ENCODE measurements at regions not wholly inside any gene's neighbourhood (a gene's known extent, or its start where the extent isn't known, plus 50 kb on each side); places are given as distances from the start of the nearest gene placed in this dataset.
"Not testable (repeated sequence)": the region's sequence is repeated elsewhere in the genome, so short reads cannot be mapped to it uniquely, and the experiment has no call there.

DNA sequence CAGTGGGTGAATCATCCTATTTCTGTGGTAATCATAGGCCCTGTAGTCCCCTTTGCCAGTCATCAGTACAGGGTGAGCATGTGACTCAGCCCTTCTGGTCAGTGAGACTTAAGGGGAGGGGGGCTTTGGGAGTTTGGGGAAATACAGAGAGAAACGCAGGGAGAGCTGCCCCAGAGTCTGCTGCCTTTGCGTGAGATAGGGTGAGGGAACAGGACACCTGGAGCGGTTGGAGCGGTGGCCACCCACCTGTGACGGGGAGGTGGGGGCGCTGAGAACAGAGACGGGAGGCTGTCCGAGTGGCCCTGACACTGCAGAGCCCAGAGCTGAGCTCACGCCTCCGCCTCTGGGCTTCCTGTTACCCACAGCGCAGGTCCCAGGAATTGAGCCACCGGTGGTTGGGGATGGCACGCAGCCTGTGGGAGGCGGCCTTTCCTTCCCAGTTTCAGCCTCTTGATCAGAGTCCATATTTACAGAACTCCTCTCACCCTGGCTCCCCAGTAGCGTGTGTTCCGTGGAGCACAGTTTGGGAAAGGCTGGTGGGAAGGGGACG, 92.0 kb upstream of the ERCC6L2 start:
- no peak for DNase-seq

DNA sequence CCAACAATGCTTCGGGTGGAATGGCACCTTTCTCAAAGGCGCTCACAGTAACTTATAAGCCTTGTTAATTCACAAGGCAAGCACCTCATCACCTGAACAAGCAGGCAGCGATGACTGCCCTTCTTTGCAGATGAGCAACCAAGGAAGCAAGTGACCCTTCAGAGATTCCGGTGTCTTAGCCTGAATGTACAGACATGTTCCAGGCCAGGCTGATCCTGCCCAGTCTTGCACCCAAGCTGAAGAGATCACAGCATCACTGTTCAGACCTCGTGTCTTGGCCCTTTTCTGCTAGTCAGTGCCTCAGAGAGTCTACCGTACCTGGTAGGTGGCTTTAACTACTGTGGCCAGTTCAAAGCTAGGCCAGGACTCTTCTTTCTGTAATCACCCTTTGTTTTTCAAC, 94.7 kb upstream of the ERCC6L2 start:
- no peak for DNase-seq

DNA sequence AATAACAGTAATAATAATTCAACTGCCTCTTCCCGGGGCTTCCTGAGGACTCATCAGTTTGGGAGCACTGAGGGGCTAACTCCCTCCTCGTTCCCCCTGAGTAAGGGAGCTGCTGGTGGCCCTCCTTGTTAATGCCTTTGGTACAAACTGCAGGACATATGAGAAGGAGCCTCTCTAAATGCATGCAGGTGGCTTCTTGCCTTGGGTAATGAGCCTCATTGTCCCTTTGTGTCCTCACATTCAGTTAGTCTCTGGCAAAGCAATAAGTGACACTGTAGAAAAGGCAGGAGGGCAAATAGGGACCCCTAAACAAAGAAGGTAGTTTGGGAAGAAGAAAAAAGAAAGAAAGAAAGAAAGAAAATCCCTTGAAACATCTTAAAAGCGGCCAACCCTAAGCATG, 95.4 kb upstream of the ERCC6L2 start:
- DNase-seq: no peak

DNA sequence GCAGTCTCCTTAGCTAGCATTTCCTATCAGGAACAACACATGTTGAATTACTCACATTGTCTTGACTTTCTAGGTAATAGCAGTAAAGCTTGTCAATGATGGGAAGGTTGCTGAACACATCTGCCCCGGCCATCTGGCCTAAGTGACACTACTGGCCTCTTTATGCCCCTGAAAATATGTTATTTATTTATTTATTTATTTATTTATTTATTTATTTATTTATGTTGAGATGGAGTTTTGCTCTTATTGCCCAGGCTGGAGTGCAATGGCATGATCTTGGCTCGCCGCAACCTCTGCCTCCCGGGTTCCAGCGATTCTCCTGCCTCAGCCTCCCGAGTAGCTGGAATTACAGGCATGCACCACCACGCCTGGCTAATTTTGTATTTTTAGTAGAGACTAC, 95.9 kb upstream of the ERCC6L2 start:
- not testable (repeated sequence) for DNase-seq

DNA sequence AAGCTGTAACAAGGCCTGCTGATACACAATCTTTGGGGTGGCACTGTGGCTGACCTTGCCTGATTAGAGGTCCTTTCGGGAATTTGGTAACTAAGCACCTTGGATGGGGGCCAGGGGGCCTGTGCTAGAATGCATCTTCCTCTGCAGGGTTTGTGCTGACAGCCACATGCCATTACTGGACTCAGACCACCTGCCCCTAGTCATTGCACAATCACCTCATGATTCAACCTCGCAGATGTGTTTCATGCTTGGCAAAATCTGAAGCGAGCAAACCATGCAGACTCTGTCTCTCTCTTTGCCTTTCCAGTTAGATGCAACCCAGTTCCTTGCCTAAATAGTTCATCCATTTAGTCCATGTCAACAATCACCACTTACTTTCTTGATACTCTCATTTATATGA, 96.5 kb upstream of the ERCC6L2 start:
- no peak for DNase-seq

DNA sequence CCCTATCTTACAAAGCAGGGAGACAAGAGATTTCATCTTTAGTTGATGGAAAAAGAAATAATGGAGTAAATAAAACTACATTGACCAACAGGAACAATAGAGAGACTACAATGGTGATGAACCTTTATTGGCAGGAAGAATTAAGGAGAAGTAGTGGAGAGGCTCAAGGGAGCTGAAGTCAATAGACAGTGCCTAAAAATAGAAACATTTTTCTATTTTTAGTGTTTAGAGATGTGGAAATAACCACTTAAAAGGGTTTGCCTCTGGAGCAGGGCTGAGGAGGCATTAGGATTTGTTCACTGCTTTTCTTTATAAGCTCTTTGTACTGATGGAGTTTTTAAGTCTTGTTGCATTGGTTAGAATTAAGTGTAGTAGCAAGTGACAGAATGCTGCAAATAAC, 98.4 kb upstream of the ERCC6L2 start:
- DNase-seq: no peak

DNA sequence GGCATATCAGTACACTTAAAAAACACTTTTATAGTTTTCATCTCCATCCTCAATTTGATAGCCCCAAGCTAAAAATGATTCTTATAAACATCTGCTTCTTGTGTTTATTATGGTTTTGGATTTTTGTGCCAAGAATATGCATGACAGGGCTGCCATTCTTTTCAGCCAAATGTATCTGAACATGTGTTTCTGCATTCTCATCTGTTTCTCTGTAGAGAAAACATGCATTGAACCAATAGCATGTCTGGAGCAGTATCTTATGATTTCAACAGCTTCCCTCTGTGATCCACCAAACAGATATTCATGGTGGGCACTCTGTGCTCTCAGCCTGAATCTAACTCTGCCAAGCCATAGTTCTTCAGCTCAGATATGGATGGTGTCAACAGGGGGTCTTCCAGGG, 99.3 kb upstream of the ERCC6L2 start:
- DNase-seq: no peak

DNA sequence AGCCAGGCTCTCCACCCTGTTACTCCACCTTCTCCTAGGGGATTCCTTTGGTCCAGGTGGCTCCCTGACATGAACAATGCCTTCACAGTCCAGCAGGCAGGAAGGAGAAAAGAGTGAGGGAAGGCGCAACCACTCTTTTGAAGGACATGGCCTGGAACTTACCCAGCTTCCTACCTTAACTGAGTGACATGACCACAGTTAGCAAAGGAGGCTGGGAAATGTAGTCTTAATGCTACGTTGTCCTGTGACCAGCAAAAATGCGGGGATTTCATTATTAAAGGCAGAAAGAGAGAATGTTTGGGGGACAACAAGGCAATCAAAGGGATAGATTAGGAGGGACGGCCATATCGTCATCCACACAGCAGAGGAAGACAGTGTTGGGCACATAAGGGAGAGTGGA, 100.3 kb upstream of the ERCC6L2 start:
- no peak for DNase-seq

DNA sequence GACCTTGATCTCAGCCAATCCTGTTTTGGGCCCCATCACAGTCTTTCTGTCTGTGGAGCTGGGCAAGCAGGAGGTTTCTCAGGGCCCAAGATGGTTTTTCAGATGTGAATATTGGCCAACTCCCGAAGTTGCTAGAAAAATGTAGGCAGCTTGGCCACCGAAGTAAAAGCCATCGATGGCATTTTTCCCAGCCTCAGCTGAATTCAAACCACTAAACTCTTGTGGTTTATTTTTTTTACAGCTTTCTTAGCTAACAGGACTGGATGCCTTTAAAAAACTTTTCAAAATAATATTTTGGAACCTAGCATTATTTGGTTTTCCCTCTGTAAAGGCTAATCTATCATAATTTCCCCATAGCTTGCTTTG, 102.5 kb upstream of the ERCC6L2 start:
- DNase-seq: no peak

DNA sequence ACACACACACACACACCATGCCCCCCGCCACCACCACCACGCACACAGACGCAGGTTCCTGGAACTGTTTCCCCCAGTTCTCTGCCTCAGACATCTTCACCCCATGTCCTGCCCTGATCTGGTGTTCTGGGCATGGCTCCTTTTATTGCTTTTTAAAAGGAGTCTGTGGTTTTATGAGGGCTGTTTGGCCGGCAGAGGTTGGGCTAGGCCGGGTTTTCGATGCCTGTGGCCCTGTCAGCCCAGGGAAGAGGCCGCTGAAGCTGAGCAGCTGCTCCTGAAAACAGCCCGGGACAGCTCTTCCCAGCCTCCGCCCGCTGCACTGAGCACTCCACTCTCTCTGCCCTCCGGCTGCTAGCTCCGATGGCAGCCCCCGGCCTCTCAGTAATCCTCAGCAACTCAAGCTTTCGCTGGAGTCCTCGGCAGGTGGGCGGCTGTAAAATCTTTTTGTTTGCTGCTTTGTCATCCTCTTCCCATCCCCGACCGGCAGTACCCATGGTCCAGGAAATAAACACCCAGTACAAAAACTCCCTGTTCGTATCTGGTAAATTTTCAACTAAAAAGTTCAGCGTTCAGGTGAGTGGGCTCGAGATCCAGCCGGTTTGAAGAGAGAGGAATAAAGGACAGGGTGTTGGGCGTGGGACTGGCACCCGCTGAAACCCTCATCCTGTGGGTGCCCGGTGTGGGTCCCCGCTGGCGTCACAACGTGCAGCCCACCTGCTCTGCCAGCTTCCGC, 103.0 kb upstream of the ERCC6L2 start:
- DNase-seq: no peak

DNA sequence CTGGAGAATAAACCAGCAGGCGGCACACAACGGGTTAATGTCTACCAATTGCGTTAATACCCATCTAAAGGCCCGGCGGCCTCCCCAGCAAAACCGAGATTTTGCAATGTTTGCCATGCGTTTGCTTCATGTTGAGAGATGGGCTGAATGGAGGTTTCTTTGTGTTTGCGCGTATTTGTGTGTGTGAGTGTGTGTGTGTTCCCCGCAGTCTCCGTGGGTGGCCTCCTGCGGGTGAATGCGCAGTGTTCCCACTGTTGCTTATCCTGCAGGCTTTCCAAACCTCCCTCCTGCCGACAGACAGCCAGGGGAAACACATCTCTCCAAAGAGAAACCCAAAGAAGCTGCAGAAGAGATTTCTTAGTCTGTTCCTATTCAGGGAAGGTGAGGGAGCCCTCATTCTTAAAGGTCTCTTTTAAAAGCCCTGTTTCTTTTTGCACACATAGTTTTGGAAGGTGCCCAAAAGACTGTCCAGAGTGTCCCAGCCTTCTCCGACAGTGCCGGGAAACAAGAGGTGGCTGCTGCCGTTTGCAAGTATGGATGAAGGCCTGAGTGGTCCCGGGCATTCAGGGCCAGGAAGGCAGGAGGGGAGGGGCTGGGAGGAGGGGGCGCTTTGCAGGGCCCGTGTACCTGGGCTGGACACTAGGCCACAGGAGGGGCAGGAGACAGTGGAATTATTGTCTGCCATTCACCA, 103.8 kb upstream of the ERCC6L2 start:
- DNase-seq: no peak

DNA sequence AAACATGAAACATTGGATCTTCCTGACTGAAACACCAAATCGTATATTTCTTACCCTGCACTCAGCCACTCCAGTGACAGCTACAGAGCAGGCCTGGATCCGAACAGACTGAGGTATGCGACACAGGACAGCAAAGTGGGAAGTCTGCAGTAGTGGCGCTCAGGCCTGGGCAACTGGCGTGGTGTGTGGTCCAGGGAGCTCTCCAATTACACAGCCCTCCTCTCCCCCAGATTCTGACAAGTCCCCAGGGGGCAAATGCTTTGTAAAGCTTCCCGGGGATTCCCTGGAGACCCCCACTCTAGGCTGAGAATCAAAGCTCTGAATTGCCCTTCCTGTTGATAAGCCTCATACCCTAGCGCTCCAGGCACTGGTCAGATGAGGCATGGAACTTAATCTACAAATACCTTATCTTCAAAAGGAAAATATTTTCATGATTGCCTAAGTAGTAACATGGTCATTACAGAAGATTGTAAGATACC, 104.8 kb upstream of the ERCC6L2 start:
- peak; percentile 10 for DNase-seq

DNA sequence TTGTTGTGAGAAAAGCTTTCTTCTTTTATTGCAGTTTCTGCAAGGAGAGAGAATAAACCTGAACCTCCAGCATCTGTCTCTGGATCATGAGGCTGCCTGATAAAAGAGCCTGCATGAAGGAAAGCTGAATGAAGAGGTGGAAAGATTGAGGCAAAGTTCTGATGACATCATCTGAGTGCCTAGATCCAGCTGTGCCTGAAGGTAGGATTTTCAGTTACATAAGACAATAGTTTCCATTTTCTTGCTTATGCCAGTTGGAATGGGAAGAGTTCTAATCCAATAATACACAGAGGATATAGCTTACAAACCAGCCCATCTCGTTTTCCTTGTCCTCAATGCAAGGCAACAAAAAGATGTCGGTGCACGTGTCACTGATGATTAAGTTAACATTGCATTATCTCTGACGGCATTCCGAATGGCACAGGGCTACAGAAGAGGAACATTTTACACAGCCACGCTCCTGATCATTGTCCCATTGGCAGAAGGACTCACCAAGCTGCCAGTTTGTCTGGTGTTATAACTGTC, 105.5 kb upstream of the ERCC6L2 start:
- DNase-seq: no peak

DNA sequence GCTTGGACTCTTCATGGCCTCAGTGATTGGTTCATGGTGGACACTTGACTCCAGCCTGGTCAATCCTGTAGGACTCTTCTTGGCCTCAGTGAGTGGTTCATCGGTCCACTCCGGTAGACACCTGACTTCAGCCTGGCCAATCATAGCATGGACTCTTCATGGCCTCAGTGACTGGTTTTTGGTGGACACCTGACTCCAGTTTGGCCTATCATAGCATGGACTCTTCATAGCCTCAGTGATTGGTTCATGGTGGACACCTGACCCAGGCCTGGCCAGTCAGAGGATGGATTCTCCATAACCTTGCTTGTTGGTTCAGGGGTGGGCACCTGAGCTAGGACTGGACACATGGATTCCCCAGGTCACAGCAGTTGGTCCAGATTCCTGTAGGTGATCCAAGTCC, 106.0 kb upstream of the ERCC6L2 start:
- no peak for DNase-seq

DNA sequence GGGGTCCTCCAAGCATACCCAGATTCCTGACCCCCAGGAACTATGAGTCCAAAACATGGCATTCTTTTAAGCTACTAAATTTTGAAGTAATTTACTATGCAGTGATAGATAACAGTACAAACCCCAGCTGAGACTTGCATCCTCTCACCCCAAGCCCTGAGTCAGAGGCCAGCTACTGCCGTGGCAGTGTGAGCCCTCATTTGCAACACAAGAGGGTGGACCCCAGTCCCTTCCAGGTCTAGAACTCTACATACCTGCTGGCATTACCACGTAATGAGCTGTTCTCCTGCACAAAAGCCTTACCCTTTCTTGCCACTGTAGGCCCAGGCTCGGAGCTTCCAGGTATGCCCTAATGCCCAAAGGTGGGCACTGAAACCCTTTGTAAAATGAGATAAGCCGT, 108.6 kb upstream of the ERCC6L2 start:
- DNase-seq: no peak

DNA sequence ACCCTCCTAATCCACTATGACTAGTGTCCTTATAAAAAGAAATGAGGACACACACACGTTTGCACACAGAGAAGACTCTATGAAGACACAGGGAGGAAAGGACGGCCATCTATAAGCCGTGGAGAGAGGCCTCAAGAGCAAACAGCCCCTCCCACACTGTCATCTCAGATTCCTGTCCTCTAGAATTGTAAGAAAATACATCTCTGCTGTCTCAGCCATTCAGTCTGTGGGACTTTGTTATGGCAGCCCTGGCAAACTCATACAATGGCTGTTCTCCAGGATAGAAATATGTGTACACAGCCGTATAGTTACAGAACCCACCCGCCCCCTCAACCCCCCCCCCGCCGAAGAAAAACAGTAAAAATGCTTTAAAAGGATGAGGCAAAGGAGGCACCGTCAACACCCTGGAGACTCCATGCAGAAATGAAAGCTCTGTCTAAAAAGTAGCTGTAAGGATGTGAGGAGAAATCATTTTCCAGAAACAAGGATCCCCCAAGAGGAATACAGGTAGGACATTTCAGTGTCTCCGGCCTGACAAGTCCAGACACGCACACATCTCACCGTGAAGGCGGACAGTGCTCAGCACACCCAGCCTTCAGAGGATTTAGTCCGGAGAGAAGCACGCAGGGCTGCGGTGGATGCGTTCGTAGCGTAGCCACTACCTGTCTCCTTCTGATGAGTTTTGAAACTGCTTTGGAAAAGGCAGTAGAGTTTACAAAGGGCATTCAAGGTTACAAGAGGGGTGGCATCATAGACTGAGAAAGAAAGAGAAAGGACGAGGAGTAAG, 110.8 kb upstream of the ERCC6L2 start:
- DNase-seq: no peak

DNA sequence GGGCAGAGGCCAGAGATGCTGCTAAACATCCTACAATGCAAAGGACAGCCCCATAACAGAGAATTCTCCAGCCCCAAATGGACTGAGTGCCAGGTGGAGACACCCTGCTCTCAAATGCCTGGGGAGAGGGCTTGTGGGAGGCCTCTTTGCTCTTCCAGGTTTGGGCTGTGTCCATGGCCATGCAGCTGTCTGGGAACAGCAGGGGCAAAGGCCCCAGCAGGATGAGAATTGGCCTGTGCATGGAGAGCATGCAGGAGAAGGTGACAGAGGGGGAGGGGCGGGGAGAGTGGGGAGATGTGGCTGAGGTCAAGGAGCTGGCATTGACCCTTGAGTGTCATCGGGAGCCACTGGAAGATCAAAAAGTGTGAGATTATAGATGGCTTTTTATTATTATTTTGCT, 111.5 kb upstream of the ERCC6L2 start:
- DNase-seq: no peak

DNA sequence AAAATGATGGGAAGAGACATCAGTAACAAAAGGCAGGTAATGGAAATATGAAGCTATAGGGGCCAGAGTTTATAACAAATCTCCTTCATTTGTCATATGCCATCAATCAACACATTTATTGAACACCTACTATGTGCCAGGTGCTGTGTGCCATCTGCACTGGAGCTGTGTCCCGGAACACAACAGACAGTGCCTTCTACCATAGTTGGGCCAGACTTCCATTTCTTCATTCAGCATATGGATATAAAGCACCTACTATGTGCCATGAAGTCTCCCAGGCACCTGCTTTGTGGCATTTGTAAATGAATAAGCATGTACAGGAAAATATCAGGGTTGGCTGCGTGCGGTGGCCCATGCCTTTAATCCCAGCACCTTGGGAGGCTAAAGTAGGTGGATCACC, 112.5 kb upstream of the ERCC6L2 start:
- no peak for DNase-seq

DNA sequence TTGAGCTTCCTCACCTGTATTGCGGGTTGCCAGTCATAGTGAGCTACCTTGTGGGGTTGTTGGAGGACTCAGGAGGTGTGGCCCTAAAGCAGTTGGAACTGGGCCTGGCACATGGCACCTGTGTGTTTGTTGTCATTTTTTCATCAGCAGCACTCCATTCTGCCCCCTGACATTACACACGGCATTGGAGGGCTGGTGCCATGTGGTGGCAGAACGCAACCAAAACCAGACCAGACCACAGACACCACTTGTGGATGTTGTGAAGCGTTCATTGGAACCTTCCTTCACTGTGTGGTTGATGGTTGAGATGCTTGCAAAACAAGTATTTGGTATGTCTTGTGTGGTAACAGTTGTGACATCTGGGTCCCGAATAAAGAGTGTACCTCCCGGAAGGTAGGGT, 113.2 kb upstream of the ERCC6L2 start:
- no peak for DNase-seq

DNA sequence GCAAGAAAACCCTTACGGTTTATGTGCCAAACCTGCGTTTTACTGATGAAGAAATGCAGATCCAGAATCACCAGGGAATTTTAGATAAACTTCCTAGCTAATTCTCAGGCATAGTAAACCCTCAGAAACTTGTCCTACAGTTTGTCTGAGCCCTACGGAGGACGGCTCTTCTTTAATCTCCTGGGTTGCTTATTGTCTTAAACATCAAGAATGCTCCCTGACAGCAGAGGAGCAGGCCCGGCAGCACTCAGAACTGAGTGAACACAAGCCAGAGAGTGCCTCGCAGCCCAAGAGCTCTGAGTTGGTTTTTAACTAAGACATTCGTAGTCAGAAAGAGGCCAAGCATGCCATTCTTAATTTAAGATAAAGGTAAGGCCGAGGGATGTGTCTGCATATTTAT, 114.7 kb upstream of the ERCC6L2 start:
- no peak for DNase-seq

DNA sequence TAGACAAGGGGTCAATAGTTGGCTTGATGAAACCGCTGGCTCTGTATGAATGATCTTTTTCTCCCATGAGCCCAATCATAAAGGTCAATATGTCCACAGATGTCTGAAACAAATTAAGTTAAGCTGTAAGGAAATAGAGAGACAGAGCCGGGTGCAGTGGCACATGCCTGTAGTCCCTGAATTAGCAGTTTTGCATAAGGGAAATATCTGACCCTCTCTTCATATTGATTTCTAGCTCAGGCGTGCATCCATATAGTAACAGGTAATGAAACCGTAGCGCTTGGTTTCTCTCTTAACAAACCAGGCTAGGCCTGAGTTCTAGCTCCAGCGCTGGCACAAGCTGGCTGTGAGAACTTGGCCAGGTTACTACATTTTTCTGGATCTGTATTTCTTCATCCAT, 118.1 kb upstream of the ERCC6L2 start:
- DNase-seq: no peak

DNA sequence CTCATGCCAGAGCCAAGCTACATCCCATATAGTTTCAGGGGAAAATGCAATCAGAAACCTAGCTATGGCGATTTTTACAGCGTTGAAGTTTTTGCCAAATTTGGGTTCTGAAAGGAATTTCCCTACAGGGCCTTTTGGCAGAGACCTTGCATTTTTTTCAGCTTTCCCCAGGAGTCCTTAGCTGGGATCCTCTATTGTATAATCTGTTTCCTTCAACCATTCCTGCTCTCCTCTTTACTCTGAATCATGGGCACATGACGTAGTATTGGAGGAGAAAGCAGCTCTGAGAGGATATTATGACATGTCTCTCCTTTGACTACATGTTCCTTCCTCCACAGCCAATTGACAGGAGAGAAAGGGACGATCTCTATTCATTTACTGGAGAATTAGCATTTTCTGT, 118.5 kb upstream of the ERCC6L2 start:
- DNase-seq: no peak

DNA sequence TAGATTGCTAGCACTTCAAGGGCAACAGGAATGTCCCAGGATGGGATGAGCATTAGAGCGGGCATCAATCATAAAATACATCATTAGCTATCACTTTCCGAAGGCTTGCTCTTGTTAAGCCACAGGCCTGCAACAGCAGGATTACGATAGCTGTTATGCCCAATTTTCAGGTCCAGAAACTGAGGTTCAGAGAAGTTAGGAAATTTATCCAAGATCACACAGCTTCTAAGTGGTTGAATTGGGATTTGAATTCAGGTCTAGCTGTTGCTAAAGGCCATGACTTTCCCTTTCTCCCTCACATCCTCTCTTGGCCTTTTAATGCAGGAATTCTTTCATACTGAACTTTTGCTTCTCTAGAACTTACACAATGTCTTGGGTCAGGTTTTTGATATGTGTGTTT, 119.4 kb upstream of the ERCC6L2 start:
- no peak for DNase-seq

DNA sequence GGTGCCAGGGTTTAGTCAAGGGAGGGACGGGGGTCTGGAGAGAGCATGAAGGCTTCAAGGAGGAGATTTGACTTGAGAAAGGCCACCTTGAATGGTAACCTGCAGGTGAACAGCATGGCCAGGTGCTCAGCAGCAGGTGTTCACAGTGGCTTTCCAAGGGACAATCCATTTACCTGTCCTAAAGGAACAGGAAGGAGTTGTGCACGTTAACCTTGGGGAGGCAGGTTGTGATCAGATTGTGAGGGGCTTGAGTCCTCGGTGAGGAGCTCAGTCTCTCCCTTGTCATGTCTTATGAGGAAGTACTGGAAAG, 120.1 kb upstream of the ERCC6L2 start:
- no peak for DNase-seq
